ENCODE measurements at regions not wholly inside any gene's neighbourhood (a gene's known extent, or its start where the extent isn't known, plus 50 kb on each side); places are given as distances from the start of the nearest gene placed in this dataset.

DNA sequence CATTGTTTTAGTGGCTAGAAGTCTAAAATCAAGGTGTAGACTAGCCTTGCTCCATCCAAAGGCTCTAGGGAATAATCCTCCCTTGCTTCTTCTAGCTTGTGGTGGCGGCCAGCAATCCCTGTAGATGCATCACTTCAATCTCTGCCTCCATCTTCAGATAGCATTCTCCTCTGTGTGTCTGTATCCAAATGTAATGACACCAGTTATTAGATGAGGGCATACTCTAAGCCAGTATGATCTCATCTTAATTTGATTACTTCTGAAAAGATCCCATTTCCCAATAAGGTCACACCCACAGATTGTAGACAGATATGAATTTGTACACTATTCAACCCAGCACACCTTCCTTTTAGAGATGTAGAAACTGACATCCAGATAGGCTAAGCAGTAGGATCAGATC, 334.5 kb upstream of the KCNMB2 start:
- no peak overlapping the region for H2BK120ac ChIP-seq (replicated peaks; ENCODE audit: low read depth, low read length)
- no peak for FAIRE-seq
- H2AFZ ChIP-seq (ENCODE audit: low read length) = no peak overlapping the region
- H2AK5ac ChIP-seq (ENCODE audit: low read depth, low read length) = no peak overlapping the region
- no peak overlapping the region for H3K23ac ChIP-seq (ENCODE audit: insufficient read length)
- no peaks in the 10 kb centered on the region for H3K9me3 ChIP-seq (ENCODE audit: insufficient read depth in 2 of 2, low read depth in 1 of 2, low read length in 1 of 2)
- no peak overlapping the region for H3K27ac ChIP-seq (ENCODE audit: low read depth, low read length)
- WGBS, 2 experiments (ENCODE audit: extremely low coverage in 1 of 2, insufficient coverage in 1 of 2, insufficient read length in 1 of 2, insufficient replicate concordance in 2 of 2, low coverage in 1 of 2, low lambda C conversion rate in 2 of 2, missing lambda C conversion rate in 1 of 2) = 86% methylated on average over 1 of the region's 1 CpG; no CpG with 5 or more reads in 1 of the 2 experiments
- H2BK5ac ChIP-seq (ENCODE audit: low read depth, low read length) = no peak overlapping the region
- H4K91ac ChIP-seq (replicated peaks; ENCODE audit: insufficient read length, low read length) = no peak overlapping the region
- no peaks in the 10 kb centered on the region for H4K20me1 ChIP-seq (replicated peaks in 1 of 2; ENCODE audit: control insufficient read depth in 1 of 2, insufficient read depth in 2 of 2, low read length in 2 of 2)
- no peaks in the 10 kb centered on the region for H3K79me2 ChIP-seq (ENCODE audit: control insufficient read depth in 1 of 2, insufficient read depth in 2 of 2, low read length in 2 of 2)
- no peaks in the 10 kb centered on the region for H3K23me2 ChIP-seq (ENCODE audit: low read depth, low read length)
- no peak overlapping the region for H3K4me3 ChIP-seq (ENCODE audit: extremely low read depth in 1 of 4, insufficient read depth in 2 of 4, low read depth in 3 of 4, low read length in 4 of 4)
- no peak overlapping the region for H3K4ac ChIP-seq (replicated peaks; ENCODE audit: insufficient read length, low read depth, low read length)
- no peak overlapping the region for H2BK15ac ChIP-seq (ENCODE audit: low read length)
- no peaks in the 10 kb centered on the region for H3K4me1 ChIP-seq (replicated peaks in 1 of 4; ENCODE audit: control insufficient read depth in 3 of 4, insufficient read depth in 4 of 4, low read length in 3 of 4)
- no peak overlapping the region for H4K5ac ChIP-seq (ENCODE audit: insufficient read length, low read depth, low read length)
- no peak for DNase-seq (ENCODE audit: low read depth in 1 of 2, low spot score in 2 of 2)
- ChIA-PET POLR2A (ENCODE audit: partially characterized antibody) (no interaction called here), CTCF (ENCODE audit: partially characterized antibody) (interaction anchor here (0.6 kb wide), 1 partner anchor 476 kb away, joined by 3 read pairs; no protein-coding TSS in a partner anchor)
- no peak overlapping the region; the same call in 1 of the 2 replicates for H2BK20ac ChIP-seq (ENCODE audit: low read length)
- H3K36me3 ChIP-seq (ENCODE audit: control insufficient read depth in 2 of 4, insufficient read depth in 4 of 4, low read length in 3 of 4) = no peaks in the 10 kb centered on the region
- H2BK12ac ChIP-seq (ENCODE audit: low read depth, low read length) = no peak overlapping the region
- no peak overlapping the region for H3K56ac ChIP-seq (replicated peaks; ENCODE audit: insufficient read length, low read depth, low read length)
- no peak overlapping the region for H3K14ac ChIP-seq (ENCODE audit: insufficient read length)
- no peak overlapping the region for H3K9ac ChIP-seq (replicated peaks in 1 of 4; ENCODE audit: extremely low read depth in 1 of 4, low read depth in 3 of 4, low read length in 3 of 4)
- no peak overlapping the region for H3K4me2 ChIP-seq (ENCODE audit: insufficient read depth in 1 of 2, low read depth in 2 of 2, low read length in 2 of 2)
- no peak overlapping the region for H3K18ac ChIP-seq (ENCODE audit: extremely low read depth, low read length)
- H3K79me1 ChIP-seq (ENCODE audit: low read depth, low read length) = no peaks in the 10 kb centered on the region
- H4K8ac ChIP-seq (ENCODE audit: extremely low read depth, insufficient read depth, low read length) = no peak overlapping the region
- no peaks in the 10 kb centered on the region for H3K27me3 ChIP-seq (replicated peaks in 1 of 4; ENCODE audit: control insufficient read depth in 3 of 4, extremely low read depth in 1 of 4, insufficient read depth in 3 of 4, low read length in 3 of 4)
- TF ChIP-seq, protein P1, sequence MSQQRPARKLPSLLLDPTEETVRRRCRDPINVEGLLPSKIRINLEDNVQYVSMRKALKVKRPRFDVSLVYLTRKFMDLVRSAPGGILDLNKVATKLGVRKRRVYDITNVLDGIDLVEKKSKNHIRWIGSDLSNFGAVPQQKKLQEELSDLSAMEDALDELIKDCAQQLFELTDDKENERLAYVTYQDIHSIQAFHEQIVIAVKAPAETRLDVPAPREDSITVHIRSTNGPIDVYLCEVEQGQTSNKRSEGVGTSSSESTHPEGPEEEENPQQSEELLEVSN (IDR thresholded peaks at IDR 0.05) = no peak
- TF ChIP-seq SP4 (IDR thresholded peaks at IDR 0.05; ENCODE audit: low read length) (no peak), RBBP5 (IDR thresholded peaks at IDR 0.05; ENCODE audit: borderline replicate concordance, low read depth, low read length) (no peak), SIN3A (conservative IDR thresholded peaks at IDR 0.05 in 1 of 2, IDR thresholded peaks at IDR 0.05 in 1 of 2; ENCODE audit: low read depth in 1 of 2, low read length in 2 of 2) (no peak), ASH2L (IDR thresholded peaks at IDR 0.05; ENCODE audit: low read length) (no peak), NRF1 (IDR thresholded peaks at IDR 0.05; ENCODE audit: low read depth, low read length) (no peak), ZNF274 (IDR thresholded peaks at IDR 0.05; ENCODE audit: borderline replicate concordance, extremely low read depth, low read length) (no peak), YY1 (IDR thresholded peaks at IDR 0.05; ENCODE audit: low read depth, low read length) (no peak), RXRA (IDR thresholded peaks at IDR 0.05; ENCODE audit: insufficient read depth, low read depth, low read length) (no peak), TAF7 (optimal IDR thresholded peaks at IDR 0.05; ENCODE audit: borderline replicate concordance, low read depth, low read length) (no peak), TAF1 (IDR thresholded peaks at IDR 0.05; ENCODE audit: low read depth, low read length) (no peak)
